ENCODE measurements at regions not wholly inside any gene's neighbourhood (a gene's known extent, or its start where the extent isn't known, plus 50 kb on each side); places are given as distances from the start of the nearest gene placed in this dataset.
"Not testable (repeated sequence)": the region's sequence is repeated elsewhere in the genome, so short reads cannot be mapped to it uniquely, and the experiment has no call there.

GRCh38 chr17:77531641-77532040, 390.9 kb downstream of the SEC14L1 start:
- no peak overlapping the region for H3K23ac ChIP-seq (ENCODE audit: low read length)
- H3K27me3 ChIP-seq (ENCODE audit: insufficient read depth, low read length, poor library complexity) = no peaks in the 10 kb centered on the region
- no peak overlapping the region for H3K4me3 ChIP-seq (ENCODE audit: low read length)
- H2AK5ac ChIP-seq (ENCODE audit: low read length) = no peak overlapping the region
- no peak overlapping the region for H3K4me2 ChIP-seq (ENCODE audit: low read length)
- no peak overlapping the region for H4K5ac ChIP-seq (ENCODE audit: low read length)
- no peak overlapping the region for H2BK120ac ChIP-seq (ENCODE audit: low read depth, low read length)
- H3K79me2 ChIP-seq (ENCODE audit: control insufficient read depth, insufficient read depth, low read length) = no peaks in the 10 kb centered on the region
- DNase-seq = no peak
- no peak overlapping the region for H2BK15ac ChIP-seq (replicated peaks; ENCODE audit: low read depth)
- no peak overlapping the region for H3K9ac ChIP-seq (ENCODE audit: low read length)
- no peak overlapping the region for H3K18ac ChIP-seq (ENCODE audit: low read length)
- no peaks in the 10 kb centered on the region for H3K79me1 ChIP-seq (ENCODE audit: low read length)
- H3K27ac ChIP-seq (ENCODE audit: low read depth, low read length) = no peak overlapping the region
- H3K4me1 ChIP-seq (ENCODE audit: control insufficient read depth, low read depth, low read length) = no peaks in the 10 kb centered on the region
- no peak overlapping the region for H2BK5ac ChIP-seq (ENCODE audit: low read length)
- no peak overlapping the region for H3K56ac ChIP-seq (ENCODE audit: low read length)
- WGBS (ENCODE audit: extremely low coverage, insufficient coverage, low lambda C conversion rate) = no CpG with 5 or more reads among the region's 6 CpGs
- H4K8ac ChIP-seq (ENCODE audit: low read depth, low read length) = no peak overlapping the region
- H3K4ac ChIP-seq (ENCODE audit: low read depth, low read length) = no peak overlapping the region
- H3K36me3 ChIP-seq (ENCODE audit: control insufficient read depth, insufficient read depth, low read length) = no peaks in the 10 kb centered on the region

- H3K79me2 ChIP-seq (ENCODE audit: control insufficient read depth, insufficient read depth, low read length); H3K27ac ChIP-seq (ENCODE audit: low read depth, low read length); H3K9ac ChIP-seq (ENCODE audit: low read length); H3K56ac ChIP-seq (ENCODE audit: low read length); H3K36me3 ChIP-seq (ENCODE audit: control insufficient read depth, insufficient read depth, low read length); H3K4me1 ChIP-seq (ENCODE audit: control insufficient read depth, low read depth, low read length); H2BK5ac ChIP-seq (ENCODE audit: low read length); H4K8ac ChIP-seq (ENCODE audit: low read depth, low read length); H3K18ac ChIP-seq (ENCODE audit: low read length); H3K4me2 ChIP-seq (ENCODE audit: low read length); H2BK15ac ChIP-seq (replicated peaks; ENCODE audit: low read depth); H3K4ac ChIP-seq (ENCODE audit: low read depth, low read length); DNase-seq; H3K4me3 ChIP-seq (ENCODE audit: low read length); H3K23ac ChIP-seq (ENCODE audit: low read length); H3K27me3 ChIP-seq (ENCODE audit: insufficient read depth, low read length, poor library complexity); H4K5ac ChIP-seq (ENCODE audit: low read length); H3K79me1 ChIP-seq (ENCODE audit: low read length); H2BK120ac ChIP-seq (ENCODE audit: low read depth, low read length); H2AK5ac ChIP-seq (ENCODE audit: low read length): not testable (repeated sequence)
- WGBS (ENCODE audit: extremely low coverage, insufficient coverage, low lambda C conversion rate) = no CpG with 5 or more reads among the region's 6 CpGs
Observed at GRCh38 chr17:77533697-77534096, 392.9 kb downstream of the SEC14L1 start.

- Histone ChIP-seq H3K4me2 (ENCODE audit: low read length) (no peak overlapping the region), H4K5ac (ENCODE audit: low read length) (no peak overlapping the region), H3K4ac (ENCODE audit: low read depth, low read length) (no peak overlapping the region), H2BK5ac (ENCODE audit: low read length) (no peak overlapping the region), H3K36me3 (ENCODE audit: control insufficient read depth, insufficient read depth, low read length) (no peaks in the 10 kb centered on the region), H3K56ac (ENCODE audit: low read length) (no peak overlapping the region), H3K18ac (ENCODE audit: low read length) (no peak overlapping the region), H4K8ac (ENCODE audit: low read depth, low read length) (no peak overlapping the region), H2AK5ac (ENCODE audit: low read length) (no peak overlapping the region), H3K4me1 (ENCODE audit: control insufficient read depth, low read depth, low read length) (no peaks in the 10 kb centered on the region), H3K9ac (ENCODE audit: low read length) (no peak overlapping the region), H2BK120ac (ENCODE audit: low read depth, low read length) (no peak overlapping the region), H3K4me3 (ENCODE audit: low read length) (no peak overlapping the region), H3K23ac (ENCODE audit: low read length) (no peak overlapping the region), H3K27me3 (ENCODE audit: insufficient read depth, low read length, poor library complexity) (no peaks in the 10 kb centered on the region), H3K79me1 (ENCODE audit: low read length) (no peaks in the 10 kb centered on the region), H2BK15ac (replicated peaks; ENCODE audit: low read depth) (no peak overlapping the region), H3K79me2 (ENCODE audit: control insufficient read depth, insufficient read depth, low read length) (no peaks in the 10 kb centered on the region), H3K27ac (ENCODE audit: low read depth, low read length) (no peak overlapping the region)
- no CpG with 5 or more reads among the region's 5 CpGs for WGBS (ENCODE audit: extremely low coverage, insufficient coverage, low lambda C conversion rate)
- no peak for DNase-seq
Observed at GRCh38 chr17:77534137-77534536, 393.4 kb downstream of the SEC14L1 start.

GRCh38 chr17:77535435-77535834, 394.7 kb downstream of the SEC14L1 start:
- Histone ChIP-seq H3K27ac (ENCODE audit: low read depth, low read length) (no peak overlapping the region), H3K4ac (ENCODE audit: low read depth, low read length) (no peak overlapping the region), H3K27me3 (ENCODE audit: insufficient read depth, low read length, poor library complexity) (no peaks in the 10 kb centered on the region), H3K9ac (ENCODE audit: low read length) (no peak overlapping the region), H4K5ac (ENCODE audit: low read length) (no peak overlapping the region), H2BK5ac (ENCODE audit: low read length) (no peak overlapping the region), H3K23ac (ENCODE audit: low read length) (no peak overlapping the region), H3K79me2 (ENCODE audit: control insufficient read depth, insufficient read depth, low read length) (no peaks in the 10 kb centered on the region), H3K36me3 (ENCODE audit: control insufficient read depth, insufficient read depth, low read length) (no peaks in the 10 kb centered on the region), H3K18ac (ENCODE audit: low read length) (no peak overlapping the region), H2AK5ac (ENCODE audit: low read length) (no peak overlapping the region), H2BK120ac (ENCODE audit: low read depth, low read length) (no peak overlapping the region), H3K4me3 (ENCODE audit: low read length) (no peak overlapping the region), H3K4me1 (ENCODE audit: control insufficient read depth, low read depth, low read length) (no peaks in the 10 kb centered on the region), H4K8ac (ENCODE audit: low read depth, low read length) (no peak overlapping the region), H2BK15ac (replicated peaks; ENCODE audit: low read depth) (no peak overlapping the region), H3K4me2 (ENCODE audit: low read length) (no peak overlapping the region), H3K56ac (ENCODE audit: low read length) (no peak overlapping the region), H3K79me1 (ENCODE audit: low read length) (no peaks in the 10 kb centered on the region)
- no CpG with 5 or more reads among the region's 10 CpGs for WGBS (ENCODE audit: extremely low coverage, insufficient coverage, low lambda C conversion rate)
- DNase-seq = no peak

- Histone ChIP-seq H4K8ac (ENCODE audit: low read depth, low read length) (no peak overlapping the region), H3K4me2 (ENCODE audit: low read length) (no peak overlapping the region), H4K5ac (ENCODE audit: low read length) (no peak overlapping the region), H3K79me1 (ENCODE audit: low read length) (no peaks in the 10 kb centered on the region), H3K18ac (ENCODE audit: low read length) (no peak overlapping the region), H2BK120ac (ENCODE audit: low read depth, low read length) (no peak overlapping the region), H2AK5ac (ENCODE audit: low read length) (no peak overlapping the region), H3K23ac (ENCODE audit: low read length) (no peak overlapping the region), H3K4me3 (ENCODE audit: low read length) (no peak overlapping the region), H3K56ac (ENCODE audit: low read length) (no peak overlapping the region), H3K9ac (ENCODE audit: low read length) (no peak overlapping the region), H3K79me2 (ENCODE audit: control insufficient read depth, insufficient read depth, low read length) (no peaks in the 10 kb centered on the region), H2BK15ac (replicated peaks; ENCODE audit: low read depth) (no peak overlapping the region), H3K36me3 (ENCODE audit: control insufficient read depth, insufficient read depth, low read length) (no peaks in the 10 kb centered on the region), H2BK5ac (ENCODE audit: low read length) (no peak overlapping the region), H3K4ac (ENCODE audit: low read depth, low read length) (no peak overlapping the region), H3K4me1 (ENCODE audit: control insufficient read depth, low read depth, low read length) (no peaks in the 10 kb centered on the region), H3K27me3 (ENCODE audit: insufficient read depth, low read length, poor library complexity) (no peaks in the 10 kb centered on the region), H3K27ac (ENCODE audit: low read depth, low read length) (no peak overlapping the region)
- no CpG with 5 or more reads among the region's 6 CpGs for WGBS (ENCODE audit: extremely low coverage, insufficient coverage, low lambda C conversion rate)
- DNase-seq = no peak
Observed at GRCh38 chr17:77535892-77536291, 395.1 kb downstream of the SEC14L1 start.

- H3K4me1 ChIP-seq (ENCODE audit: control insufficient read depth, low read depth, low read length) = peaks cover 2% of the 10 kb centered on the region
- WGBS (ENCODE audit: extremely low coverage, insufficient coverage, low lambda C conversion rate) = no CpG with 5 or more reads among the region's 7 CpGs
- no peak overlapping the region for H3K4me3 ChIP-seq (ENCODE audit: low read length)
- no peaks in the 10 kb centered on the region for H3K79me1 ChIP-seq (ENCODE audit: low read length)
- H3K79me2 ChIP-seq (ENCODE audit: control insufficient read depth, insufficient read depth, low read length) = no peaks in the 10 kb centered on the region
- H4K8ac ChIP-seq (ENCODE audit: low read depth, low read length) = no peak overlapping the region
- no peak overlapping the region for H3K9ac ChIP-seq (ENCODE audit: low read length)
- no peak overlapping the region for H2BK120ac ChIP-seq (ENCODE audit: low read depth, low read length)
- no peak overlapping the region for H3K4ac ChIP-seq (ENCODE audit: low read depth, low read length)
- H3K4me2 ChIP-seq (ENCODE audit: low read length) = no peak overlapping the region
- H2BK15ac ChIP-seq (replicated peaks; ENCODE audit: low read depth) = no peak overlapping the region
- no peak overlapping the region for H3K18ac ChIP-seq (ENCODE audit: low read length)
- no peak for DNase-seq
- H3K23ac ChIP-seq (ENCODE audit: low read length) = no peak overlapping the region
- no peak overlapping the region for H4K5ac ChIP-seq (ENCODE audit: low read length)
- no peak overlapping the region for H3K56ac ChIP-seq (ENCODE audit: low read length)
- H3K36me3 ChIP-seq (ENCODE audit: control insufficient read depth, insufficient read depth, low read length) = no peaks in the 10 kb centered on the region
- no peak overlapping the region for H3K27ac ChIP-seq (ENCODE audit: low read depth, low read length)
- no peak overlapping the region for H2AK5ac ChIP-seq (ENCODE audit: low read length)
- H2BK5ac ChIP-seq (ENCODE audit: low read length) = no peak overlapping the region
- no peaks in the 10 kb centered on the region for H3K27me3 ChIP-seq (ENCODE audit: insufficient read depth, low read length, poor library complexity)
Observed at GRCh38 chr17:77537566-77537965, 396.8 kb downstream of the SEC14L1 start.

Data from mesendoderm (in vitro differentiated cells).